K562 (cell line): ENCODE measurements at regions not wholly inside any gene's neighbourhood (a gene's known extent, or its start where the extent isn't known, plus 50 kb on each side); places are given as distances from the start of the nearest gene placed in this dataset.

Experiments used
- ATAC-seq: fragments of 200-7000 bp; cut with Tn5 transposase; 3 replicates; pipeline ENCODE4 v1.9.1; 2020; ENCODE audit warnings: moderate library complexity
- BruUV-seq: library from RNA; stranded (reverse); fragments of 400-500 nt; replicated peaks from 2 replicates; lab custom pipeline; 2021; lab: Mats Ljungman, UMichigan
- CTCF ChIA-PET: fragments of 300-600 bp; formaldehyde crosslinking; extraction: SDS; loops from one replicate; lab custom pipeline; 2021; ENCODE audit warnings: low intra/inter-chr PET ratio; lab: Yijun Ruan, JAX
- POLR2A ChIA-PET: fragments of 300-600, 350-650 bp; sonication (Branson Sonifier 250); formaldehyde crosslinking; extraction: SDS; loops from one replicate; lab custom pipeline; 2021; ENCODE audit warnings: antibody characterized with exemption, inconsistent platforms; lab: Yijun Ruan, JAX
- DNase-seq, 4 experiments: peaks; one replicate each; pipeline versions ENCODE4 v3.0.0 to v3.0.0-alpha.2; 2011 to 2018; ENCODE audit warnings: low spot score in 3 of 4, mixed read lengths in 3 of 4; ENCODE audit errors: extremely low read depth in 1 of 4
- FAIRE-seq: peaks from 2 replicates; lab custom pipeline; 2011; peaks lifted over from hg19 to GRCh38; lab: Jason Lieb, UNC
- H2AFZ ChIP-seq: 2 replicates; pipeline ENCODE4 v1.6.0; 2011; ENCODE audit warnings: low read depth, low read length, control low read depth, inconsistent platforms
- H3K27ac ChIP-seq: fragments of 200-600 bp; 3 replicates; pipeline ENCODE4 v1.8.0; 2011; ENCODE audit warnings: low read depth, mild to moderate bottlenecking, control low read depth, inconsistent platforms, low read length, moderate library complexity, mixed read lengths; ENCODE audit errors: extremely low read depth
- H3K27me3 ChIP-seq, 2 experiments: fragments of 300-600 bp in 1 of 2; 2 replicates in 1 of 2; 3 replicates in 1 of 2; pipeline versions ENCODE4 v1.6.0 to v1.8.0; 2011; ENCODE audit warnings: inconsistent platforms in 2 of 2, low read length in 2 of 2, mild to moderate bottlenecking in 1 of 2, mixed read lengths in 1 of 2, moderate library complexity in 1 of 2; ENCODE audit not compliant: control insufficient read depth in 2 of 2, insufficient read depth in 2 of 2
- H3K36me3 ChIP-seq: fragments of 300-600 bp; 3 replicates; pipeline ENCODE4 v1.8.0; 2011; ENCODE audit warnings: mild to moderate bottlenecking, low read length, inconsistent platforms; ENCODE audit not compliant: control insufficient read depth, insufficient read depth
- H3K4me1 ChIP-seq, 2 experiments: fragments of 200-600 bp in 1 of 2; replicated peaks in 1 of 2; 2 replicates in 1 of 2; 3 replicates in 1 of 2; pipeline versions ENCODE4 v1.5.1 to v1.8.0; 2011; ENCODE audit warnings: inconsistent platforms in 2 of 2, low read length in 2 of 2, mild to moderate bottlenecking in 1 of 2, mixed read lengths in 1 of 2, moderate library complexity in 1 of 2; ENCODE audit not compliant: control insufficient read depth in 2 of 2, insufficient read depth in 2 of 2
- H3K4me2 ChIP-seq: 2 replicates; pipeline ENCODE4 v1.6.1; 2011; ENCODE audit warnings: low read length, control low read depth, inconsistent platforms, mixed read lengths; ENCODE audit not compliant: insufficient read depth
- H3K4me3 ChIP-seq: fragments of 200-600 bp; sonication (generic), shearing (Covaris generic); 2 replicates; pipeline ENCODE4 v1.5.1; 2016; ENCODE audit warnings: control low read depth, inconsistent platforms
- H3K79me2 ChIP-seq: fragments of 200-600 bp; 3 replicates; pipeline ENCODE4 v1.8.0; 2011; ENCODE audit warnings: low read length, inconsistent platforms; ENCODE audit not compliant: control insufficient read depth, insufficient read depth
- H3K9ac ChIP-seq, 2 experiments: 2 replicates each; pipeline versions ENCODE4 v1.6.0 to v1.6.1; 2011; ENCODE audit warnings: low read depth in 2 of 2, low read length in 2 of 2, control low read depth in 1 of 2, inconsistent platforms in 1 of 2, mild to moderate bottlenecking in 1 of 2, mixed read lengths in 1 of 2; ENCODE audit not compliant: insufficient read depth in 1 of 2
- H3K9me1 ChIP-seq: one replicate; pipeline ENCODE4 v1.6.0; 2011; ENCODE audit warnings: inconsistent platforms, mild to moderate bottlenecking, low read length, moderate library complexity; ENCODE audit not compliant: control insufficient read depth, insufficient read depth
- H3K9me3 ChIP-seq: replicated peaks from 2 replicates; pipeline ENCODE4 v1.5.1; 2011; ENCODE audit warnings: low read depth, low read length, inconsistent platforms; ENCODE audit not compliant: control insufficient read depth, insufficient read depth
- H4K20me1 ChIP-seq: replicated peaks from 2 replicates; pipeline ENCODE4 v1.6.1; 2011; ENCODE audit warnings: low read length, inconsistent platforms, mixed read lengths; ENCODE audit not compliant: control insufficient read depth, insufficient read depth
- RFX1 ChIP-seq: fragments of 450-650 bp; IDR thresholded peaks from 2 replicates; pipeline ENCODE4 v1.6.1; 2016; ENCODE audit warnings: mild to moderate bottlenecking, moderate library complexity
- ZNF507 ChIP-seq: conservative IDR thresholded peaks from 2 replicates; pipeline ENCODE4 v1.6.1; 2017; ENCODE audit warnings: missing genetic modification characterization, missing compliant biosample characterization
- ZNF561 ChIP-seq: fragments of 450-650 bp; formaldehyde crosslinking; conservative IDR thresholded peaks from 2 replicates; pipeline ENCODE4 v1.4.0; 2020; ENCODE audit warnings: mild to moderate bottlenecking, moderate library complexity
- WGBS: fragments of 100-300 bp; shearing (Covaris generic); methylation state at CpG from one replicate; pipeline ENCODE4 v1.1.6; 2016; ENCODE audit warnings: low coverage, mixed read lengths; ENCODE audit not compliant: insufficient coverage; ENCODE audit errors: missing lambda C conversion rate; 5-methylcytosine and 5-hydroxymethylcytosine counted together
- in situ Hi-C: fragments of 300-500 bp; cut with MboI; formaldehyde crosslinking; loops from 4 replicates; pipeline ENCODE4 v1.15.0; 2018; ENCODE audit warnings: inconsistent platforms, mixed read lengths
- intact Hi-C: fragments of 100-400 bp; cut with micrococcal nuclease; formaldehyde crosslinking; loops from 2 replicates; pipeline ENCODE4 v1.14.2; 2022
- TF ChIP-seq, protein P1 (sequence below), 2 experiments: IDR thresholded peaks; 2 replicates each; pipeline ENCODE4 v1.6.1; 2012; ENCODE audit warnings: improper control_type of control experiment in 2 of 2, low read depth in 2 of 2, low read length in 2 of 2, borderline replicate concordance in 1 of 2

DNA sequence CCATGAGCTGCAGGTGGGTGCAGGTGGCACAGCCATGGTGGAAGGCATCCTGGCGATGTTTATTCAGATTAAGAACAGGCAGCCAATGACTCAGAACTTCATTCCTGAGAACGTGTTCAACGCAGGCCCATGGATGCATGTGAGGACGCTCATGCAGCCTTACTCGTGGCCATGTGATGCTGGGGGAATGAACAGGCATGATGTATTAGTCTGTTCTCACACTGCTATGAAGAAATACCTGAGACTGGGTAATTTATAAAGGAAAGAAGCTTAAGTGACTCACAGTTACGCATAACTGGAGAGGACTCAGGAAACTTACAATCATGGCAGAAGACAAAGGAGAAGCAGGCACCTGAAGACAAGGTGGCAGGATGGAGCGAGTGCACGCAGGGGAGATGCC lies 146.6 kb downstream of the RNASET2 start (continued):
- TF ChIP-seq, protein P1, sequence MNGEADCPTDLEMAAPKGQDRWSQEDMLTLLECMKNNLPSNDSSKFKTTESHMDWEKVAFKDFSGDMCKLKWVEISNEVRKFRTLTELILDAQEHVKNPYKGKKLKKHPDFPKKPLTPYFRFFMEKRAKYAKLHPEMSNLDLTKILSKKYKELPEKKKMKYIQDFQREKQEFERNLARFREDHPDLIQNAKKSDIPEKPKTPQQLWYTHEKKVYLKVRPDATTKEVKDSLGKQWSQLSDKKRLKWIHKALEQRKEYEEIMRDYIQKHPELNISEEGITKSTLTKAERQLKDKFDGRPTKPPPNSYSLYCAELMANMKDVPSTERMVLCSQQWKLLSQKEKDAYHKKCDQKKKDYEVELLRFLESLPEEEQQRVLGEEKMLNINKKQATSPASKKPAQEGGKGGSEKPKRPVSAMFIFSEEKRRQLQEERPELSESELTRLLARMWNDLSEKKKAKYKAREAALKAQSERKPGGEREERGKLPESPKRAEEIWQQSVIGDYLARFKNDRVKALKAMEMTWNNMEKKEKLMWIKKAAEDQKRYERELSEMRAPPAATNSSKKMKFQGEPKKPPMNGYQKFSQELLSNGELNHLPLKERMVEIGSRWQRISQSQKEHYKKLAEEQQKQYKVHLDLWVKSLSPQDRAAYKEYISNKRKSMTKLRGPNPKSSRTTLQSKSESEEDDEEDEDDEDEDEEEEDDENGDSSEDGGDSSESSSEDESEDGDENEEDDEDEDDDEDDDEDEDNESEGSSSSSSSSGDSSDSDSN (IDR thresholded peaks at IDR 0.05; ENCODE audit: borderline replicate concordance in 1 of 2, low read depth in 2 of 2, low read length in 2 of 2): no peak
- TF ChIP-seq, all 486 proteins: peak for 0

GRCh38 chr6:166806962-166807757 lies 149.2 kb downstream of the RNASET2 start:
- POLR2A ChIA-PET: no interaction called here
- intact Hi-C loops: no loop called here
- no peaks in the 10 kb centered on the region; a peak in 1 of 5 replicates for H3K4me1 ChIP-seq

More at GRCh38 chr6:166806962-166807757, 149.2 kb downstream of the RNASET2 start:
- TF ChIP-seq RFX1 (no peak), ZNF507 (tag) (peak; percentile 93), ZNF561 (CRISPR knock-in tag) (no peak)
- no peaks in the 10 kb centered on the region for H4K20me1 ChIP-seq
- no TSS peak for BruUV-seq
- H3K9ac ChIP-seq: no peak overlapping the region
- ATAC-seq: no peak
- no peaks in the 10 kb centered on the region for H3K9me3 ChIP-seq
- no peak overlapping the region for H3K4me3 ChIP-seq
- in situ Hi-C loops: no loop called here
- no peak overlapping the region for H3K27ac ChIP-seq
- no peaks in the 10 kb centered on the region for H3K79me2 ChIP-seq
- no peaks in the 10 kb centered on the region for H3K36me3 ChIP-seq
- no peak for FAIRE-seq
- no peaks in the 10 kb centered on the region for H3K9me1 ChIP-seq
- 5% methylated on average over 11 of the region's 11 CpGs for WGBS
- CTCF ChIA-PET: no interaction called here
- H2AFZ ChIP-seq: no peak overlapping the region
- no peak overlapping the region for H3K4me2 ChIP-seq
- DNase-seq: no peak
- 0 out of 5 replicates have a peak, but pooled peaks cover 0 to 6% of the 10 kb centered on the region in 2 experiments for H3K27me3 ChIP-seq
